ENCODE measurements at regions not wholly inside any gene's neighbourhood (a gene's known extent, or its start where the extent isn't known, plus 50 kb on each side); places are given as distances from the start of the nearest gene placed in this dataset.

- no peak overlapping the region for H3K27ac Mint-ChIP-seq
- ATAC-seq = no peak
- H3K4me1 Mint-ChIP-seq = no peaks in the 10 kb centered on the region
- no peak for DNase-seq (ENCODE audit: low spot score in 2 of 2)
- no peaks in the 10 kb centered on the region for H3K9me3 Mint-ChIP-seq
- H3K36me3 Mint-ChIP-seq = no peaks in the 10 kb centered on the region
- H3K4me3 Mint-ChIP-seq = no peak overlapping the region
These were observed 53.3 kb upstream of the SLITRK1 start for GRCh38 chr13:83935566-83935965.
